ENCODE measurements at regions not wholly inside any gene's neighbourhood (a gene's known extent, or its start where the extent isn't known, plus 50 kb on each side); places are given as distances from the start of the nearest gene placed in this dataset.
A peak's percentile ranks its signal among the peaks of the same experiment; 100 is the strongest.

DNA sequence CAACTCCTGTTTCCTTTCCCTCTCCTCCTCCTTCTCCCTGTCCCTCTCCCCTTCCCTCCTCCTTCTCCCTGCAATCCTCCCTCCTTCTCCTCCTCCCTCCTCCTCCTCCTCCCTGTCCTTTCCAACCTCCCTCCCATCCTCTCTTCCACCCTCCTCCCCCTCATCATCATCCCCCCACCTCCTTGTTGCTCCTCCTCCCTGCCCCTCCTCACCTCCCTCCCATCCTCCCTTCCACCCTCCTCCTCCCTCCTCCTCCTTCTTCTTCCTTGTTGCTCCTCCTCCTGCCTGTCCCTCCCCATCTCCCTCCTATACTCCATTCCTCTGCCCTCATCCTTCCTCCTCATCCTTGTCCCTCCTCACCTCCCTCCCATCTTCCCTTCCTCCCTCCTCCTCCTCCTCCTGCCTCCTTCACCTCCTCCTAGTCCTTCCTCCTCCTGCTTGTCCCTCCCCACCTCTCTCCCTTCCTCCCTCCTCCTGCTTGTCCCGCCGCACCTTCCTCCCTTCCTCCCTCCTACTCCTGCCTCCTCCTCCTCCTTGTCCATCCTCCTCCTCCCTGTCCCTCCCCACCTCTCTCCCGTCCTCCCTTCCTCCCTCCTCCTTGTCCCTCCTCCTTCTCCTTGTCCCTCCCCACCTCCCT lies 222.5 kb downstream of the IRF8 start:
- peaks cover 78% of the 10 kb centered on the region for H3K4me1 Mint-ChIP-seq
- TF ChIP-seq, protein P1, sequence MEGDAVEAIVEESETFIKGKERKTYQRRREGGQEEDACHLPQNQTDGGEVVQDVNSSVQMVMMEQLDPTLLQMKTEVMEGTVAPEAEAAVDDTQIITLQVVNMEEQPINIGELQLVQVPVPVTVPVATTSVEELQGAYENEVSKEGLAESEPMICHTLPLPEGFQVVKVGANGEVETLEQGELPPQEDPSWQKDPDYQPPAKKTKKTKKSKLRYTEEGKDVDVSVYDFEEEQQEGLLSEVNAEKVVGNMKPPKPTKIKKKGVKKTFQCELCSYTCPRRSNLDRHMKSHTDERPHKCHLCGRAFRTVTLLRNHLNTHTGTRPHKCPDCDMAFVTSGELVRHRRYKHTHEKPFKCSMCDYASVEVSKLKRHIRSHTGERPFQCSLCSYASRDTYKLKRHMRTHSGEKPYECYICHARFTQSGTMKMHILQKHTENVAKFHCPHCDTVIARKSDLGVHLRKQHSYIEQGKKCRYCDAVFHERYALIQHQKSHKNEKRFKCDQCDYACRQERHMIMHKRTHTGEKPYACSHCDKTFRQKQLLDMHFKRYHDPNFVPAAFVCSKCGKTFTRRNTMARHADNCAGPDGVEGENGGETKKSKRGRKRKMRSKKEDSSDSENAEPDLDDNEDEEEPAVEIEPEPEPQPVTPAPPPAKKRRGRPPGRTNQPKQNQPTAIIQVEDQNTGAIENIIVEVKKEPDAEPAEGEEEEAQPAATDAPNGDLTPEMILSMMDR (IDR thresholded peaks at IDR 0.05): no peak
- H3K36me3 Mint-ChIP-seq (ENCODE audit: low read depth): no peaks in the 10 kb centered on the region
- H3K27ac Mint-ChIP-seq: no peak overlapping the region
- H3K27me3 Mint-ChIP-seq (ENCODE audit: low read depth, poor library complexity): peaks cover 17% of the 10 kb centered on the region
- DNase-seq: no peak
- no peaks in the 10 kb centered on the region for H3K9me3 Mint-ChIP-seq
- H3K4me3 Mint-ChIP-seq: no peak overlapping the region

DNA sequence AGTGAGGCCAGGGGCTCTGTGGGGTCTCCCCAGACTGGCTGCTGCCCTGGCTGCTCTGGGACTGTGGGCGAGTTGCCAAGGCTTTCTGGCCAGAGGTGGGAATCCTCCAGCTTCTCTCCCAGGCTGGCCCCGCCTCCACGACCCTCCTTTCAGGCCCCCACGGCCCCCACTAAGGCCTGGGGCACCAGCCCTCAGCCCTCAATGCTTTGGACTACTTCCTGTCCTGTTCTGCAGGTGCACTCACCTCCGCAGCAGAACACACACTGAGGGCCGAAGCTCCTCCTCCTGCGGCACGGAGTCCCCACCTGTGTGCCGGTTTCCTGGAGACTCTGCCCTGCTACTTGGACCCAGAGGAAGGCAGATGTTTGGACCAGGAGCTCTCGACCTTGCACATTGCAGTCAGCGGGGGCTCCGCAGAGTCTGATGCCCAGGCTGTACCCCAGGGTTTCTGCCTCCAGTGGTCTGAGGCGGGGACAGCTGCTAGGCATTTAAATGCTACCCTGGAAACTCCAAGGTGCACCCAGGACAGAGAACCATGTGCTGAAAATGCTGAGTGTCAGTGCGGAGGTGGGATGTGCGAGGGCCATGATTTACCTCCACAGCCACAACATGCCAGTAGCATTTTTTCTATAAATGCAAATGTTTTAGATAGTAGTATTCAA lies 223.8 kb downstream of the IRF8 start:
- H3K27ac Mint-ChIP-seq: no peak overlapping the region
- H3K27me3 Mint-ChIP-seq (ENCODE audit: low read depth, poor library complexity): peaks cover 24% of the 10 kb centered on the region
- no peaks in the 10 kb centered on the region for H3K9me3 Mint-ChIP-seq
- DNase-seq: no peak
- H3K4me3 Mint-ChIP-seq: no peak overlapping the region
- no peaks in the 10 kb centered on the region for H3K36me3 Mint-ChIP-seq (ENCODE audit: low read depth)
- H3K4me1 Mint-ChIP-seq: peaks cover 87% of the 10 kb centered on the region
- TF ChIP-seq, protein P1 (IDR thresholded peaks at IDR 0.05): no peak

DNA sequence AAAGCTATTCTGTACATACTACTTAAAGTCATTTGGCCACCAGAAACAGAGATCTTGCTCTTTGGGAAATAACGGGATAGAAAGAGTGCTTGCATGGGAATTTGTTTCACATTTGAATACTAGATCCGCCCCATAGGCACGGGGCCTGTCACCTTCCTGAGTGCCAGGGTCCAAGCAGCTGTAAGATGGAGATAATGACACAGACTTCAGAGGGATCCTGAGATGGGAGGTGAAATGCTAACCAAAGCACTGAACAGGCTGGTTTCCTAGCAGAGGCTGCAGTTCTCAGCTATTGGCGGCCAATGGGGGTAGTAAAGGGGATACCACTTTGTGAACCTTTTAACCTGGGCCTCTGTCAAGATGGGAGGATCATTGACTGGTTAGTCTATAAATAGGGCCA lies 225.4 kb downstream of the IRF8 start:
- TF ChIP-seq, protein P1 (IDR thresholded peaks at IDR 0.05): no peak
- H3K27me3 Mint-ChIP-seq (ENCODE audit: low read depth, poor library complexity): peaks cover 19% of the 10 kb centered on the region
- DNase-seq: no peak
- H3K4me1 Mint-ChIP-seq: peaks cover 78% of the 10 kb centered on the region
- H3K9me3 Mint-ChIP-seq: no peaks in the 10 kb centered on the region
- H3K27ac Mint-ChIP-seq: no peak overlapping the region
- no peaks in the 10 kb centered on the region for H3K36me3 Mint-ChIP-seq (ENCODE audit: low read depth)
- H3K4me3 Mint-ChIP-seq: no peak overlapping the region

DNA sequence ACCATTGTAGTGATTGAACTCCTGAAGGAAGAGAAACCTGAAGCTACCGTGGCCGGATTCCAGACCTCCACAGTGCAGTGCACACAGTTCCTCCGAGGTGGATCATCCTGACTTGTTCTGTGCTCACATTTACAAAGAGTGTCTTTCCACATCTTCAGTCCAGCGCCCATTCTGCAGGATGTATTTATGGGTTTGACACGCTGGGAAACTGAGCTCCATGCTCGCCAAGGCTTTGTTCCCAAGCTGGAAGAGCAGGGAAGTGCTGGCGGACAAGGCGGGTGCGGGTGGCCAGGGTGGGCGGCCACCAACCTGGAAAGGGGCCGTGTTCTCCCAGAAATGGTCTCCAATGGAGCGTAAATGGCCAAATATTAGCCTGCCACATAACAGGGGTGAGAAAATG lies 227.9 kb downstream of the IRF8 start:
- Mint-ChIP-seq H3K27ac (peak overlapping the region; percentile 95), H3K36me3 (ENCODE audit: low read depth) (no peaks in the 10 kb centered on the region), H3K4me3 (peak overlapping the region; percentile 32), H3K4me1 (peaks cover 69% of the 10 kb centered on the region), H3K9me3 (no peaks in the 10 kb centered on the region), H3K27me3 (ENCODE audit: low read depth, poor library complexity) (peaks cover 19% of the 10 kb centered on the region)
- TF ChIP-seq, protein P1 (IDR thresholded peaks at IDR 0.05): no peak
- no peak for DNase-seq

DNA sequence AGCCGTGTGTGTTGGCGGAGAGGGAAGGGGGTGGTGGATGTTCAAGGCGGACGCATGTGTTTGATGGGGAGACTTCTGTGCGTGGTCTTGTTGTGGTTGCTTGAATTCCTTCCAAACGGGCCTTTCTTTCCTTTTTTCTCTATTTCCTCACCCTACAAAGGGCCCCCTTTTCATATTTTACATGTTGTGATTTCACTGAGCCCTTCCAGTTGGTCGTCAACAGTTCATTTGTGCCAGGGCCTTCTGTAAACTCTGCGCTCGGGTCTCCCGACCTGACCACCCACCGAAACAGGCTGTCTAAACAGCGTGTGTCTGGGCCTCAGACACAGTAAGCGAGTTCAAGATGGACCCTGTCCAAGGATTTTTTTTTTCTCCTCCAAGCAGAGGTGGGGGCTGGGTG lies 228.4 kb downstream of the IRF8 start:
- Mint-ChIP-seq H3K36me3 (ENCODE audit: low read depth) (no peaks in the 10 kb centered on the region), H3K27me3 (ENCODE audit: low read depth, poor library complexity) (peaks cover 20% of the 10 kb centered on the region), H3K4me3 (peak overlapping the region; percentile 53), H3K27ac (peak overlapping the region; percentile 95), H3K4me1 (peaks cover 68% of the 10 kb centered on the region), H3K9me3 (no peaks in the 10 kb centered on the region)
- TF ChIP-seq, protein P1 (IDR thresholded peaks at IDR 0.05): no peak
- no peak for DNase-seq

DNA sequence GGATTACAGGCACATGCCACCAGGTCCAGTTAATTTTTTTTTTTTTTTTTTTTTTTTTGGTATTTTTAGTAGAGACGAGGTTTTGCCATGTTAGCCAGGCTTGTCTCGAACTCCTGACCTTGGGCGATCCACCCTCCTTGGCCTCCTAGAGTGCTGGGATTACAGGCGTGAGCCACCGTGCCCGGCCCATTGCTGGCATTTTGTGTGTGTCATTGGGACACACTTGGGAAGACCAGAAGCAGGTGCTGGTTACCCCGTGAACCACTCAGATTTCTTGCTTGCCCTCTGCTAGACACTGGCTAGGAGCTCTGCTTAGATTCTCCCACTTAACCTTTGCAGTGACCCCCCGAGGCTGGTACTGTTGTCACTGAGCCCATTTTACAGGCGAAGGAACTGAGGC lies 229.3 kb downstream of the IRF8 start:
- Mint-ChIP-seq H3K27me3 (ENCODE audit: low read depth, poor library complexity) (peaks cover 13% of the 10 kb centered on the region), H3K4me3 (no peak overlapping the region), H3K27ac (no peak overlapping the region), H3K9me3 (no peaks in the 10 kb centered on the region), H3K36me3 (ENCODE audit: low read depth) (no peaks in the 10 kb centered on the region), H3K4me1 (peaks cover 65% of the 10 kb centered on the region)
- DNase-seq: no peak
- TF ChIP-seq, protein P1 (IDR thresholded peaks at IDR 0.05): no peak

Data from nephron progenitor cell (in vitro differentiated cells).